Ascending aorta (tissue), 2 donors: ENCODE measurements at regions not wholly inside any gene's neighbourhood (a gene's known extent, or its start where the extent isn't known, plus 50 kb on each side); places are given as distances from the start of the nearest gene placed in this dataset.

Source experiments
- DNase-seq, 2 donors: peaks; one replicate each; pipeline ENCODE4 v3.0.0-alpha.2; 2019; ENCODE audit warnings: low spot score in 2 of 2
- H3K27ac ChIP-seq, 2 donors: fragments of 200-600 bp; sonication (generic); one replicate each; pipeline ENCODE4 v1.5.1; 2016 to 2017; ENCODE audit warnings: mild to moderate bottlenecking in 1 of 2
- H3K27me3 ChIP-seq: fragments of 200-600 bp; sonication (generic); one replicate; pipeline ENCODE4 v1.5.1; 2017
- H3K36me3 ChIP-seq, 2 donors: fragments of 200-600 bp; sonication (generic); one replicate each; pipeline ENCODE4 v1.5.1; 2016
- H3K4me1 ChIP-seq, 2 donors: fragments of 200-600 bp; sonication (generic); one replicate each; pipeline ENCODE4 v1.5.1; 2016 to 2017; ENCODE audit warnings: mild to moderate bottlenecking in 1 of 2
- H3K4me3 ChIP-seq, 2 donors: fragments of 200-600 bp; sonication (generic); one replicate each; pipeline ENCODE4 v1.5.1; 2016 to 2017; ENCODE audit warnings: mild to moderate bottlenecking in 1 of 2
- H3K9me3 ChIP-seq, 2 donors: fragments of 200-600 bp; sonication (generic); one replicate each; pipeline ENCODE4 v1.5.1; 2016
- intact Hi-C: fragments of 100-400 bp; cut with DNase I; formaldehyde crosslinking; loops from one replicate; pipeline ENCODE4 v1.15.1; 2023
- TF ChIP-seq, protein P1 (sequence below), 3 experiments: fragments of 200-600 bp in 2 of 3; fragments of 450-650 bp in 1 of 3; sonication (generic) in 2 of 3; IDR thresholded peaks; one replicate each; pipeline ENCODE4 v1.5.1; 2016 to 2019; ENCODE audit warnings: antibody characterized with exemption in 3 of 3, mild to moderate bottlenecking in 1 of 3, moderate library complexity in 1 of 3

- H3K4me1 ChIP-seq: no peaks in the 10 kb centered on the region
- H3K36me3 ChIP-seq: no peaks in the 10 kb centered on the region
- H3K27me3 ChIP-seq: no peaks in the 10 kb centered on the region
- intact Hi-C loops: no loop called here
- no peak overlapping the region for H3K27ac ChIP-seq
- H3K9me3 ChIP-seq: no peaks in the 10 kb centered on the region
- H3K4me3 ChIP-seq: no peak overlapping the region
- TF ChIP-seq, protein P1, sequence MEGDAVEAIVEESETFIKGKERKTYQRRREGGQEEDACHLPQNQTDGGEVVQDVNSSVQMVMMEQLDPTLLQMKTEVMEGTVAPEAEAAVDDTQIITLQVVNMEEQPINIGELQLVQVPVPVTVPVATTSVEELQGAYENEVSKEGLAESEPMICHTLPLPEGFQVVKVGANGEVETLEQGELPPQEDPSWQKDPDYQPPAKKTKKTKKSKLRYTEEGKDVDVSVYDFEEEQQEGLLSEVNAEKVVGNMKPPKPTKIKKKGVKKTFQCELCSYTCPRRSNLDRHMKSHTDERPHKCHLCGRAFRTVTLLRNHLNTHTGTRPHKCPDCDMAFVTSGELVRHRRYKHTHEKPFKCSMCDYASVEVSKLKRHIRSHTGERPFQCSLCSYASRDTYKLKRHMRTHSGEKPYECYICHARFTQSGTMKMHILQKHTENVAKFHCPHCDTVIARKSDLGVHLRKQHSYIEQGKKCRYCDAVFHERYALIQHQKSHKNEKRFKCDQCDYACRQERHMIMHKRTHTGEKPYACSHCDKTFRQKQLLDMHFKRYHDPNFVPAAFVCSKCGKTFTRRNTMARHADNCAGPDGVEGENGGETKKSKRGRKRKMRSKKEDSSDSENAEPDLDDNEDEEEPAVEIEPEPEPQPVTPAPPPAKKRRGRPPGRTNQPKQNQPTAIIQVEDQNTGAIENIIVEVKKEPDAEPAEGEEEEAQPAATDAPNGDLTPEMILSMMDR (IDR thresholded peaks at IDR 0.05): no peak
- DNase-seq: no peak
Observed at GRCh38 chr9:13467157-13467556, 187.7 kb upstream of the MPDZ start.

GRCh38 chr9:13461414-13461991 is 182.0 kb upstream of the MPDZ start:
- TF ChIP-seq, protein P1 (IDR thresholded peaks at IDR 0.05): no peak
- no peaks in the 10 kb centered on the region for H3K27me3 ChIP-seq
- no peaks in the 10 kb centered on the region for H3K9me3 ChIP-seq
- intact Hi-C loops: no loop called here
- no peak overlapping the region for H3K4me3 ChIP-seq
- no peak overlapping the region for H3K27ac ChIP-seq
- H3K36me3 ChIP-seq: no peaks in the 10 kb centered on the region
- DNase-seq: no peak
- peaks cover 0 to 3% of the 10 kb centered on the region in 2 donors for H3K4me1 ChIP-seq

- Histone ChIP-seq H3K9me3 (no peaks in the 10 kb centered on the region), H3K27ac (no peak overlapping the region), H3K4me1 (peaks cover 0 to 3% of the 10 kb centered on the region in 2 donors), H3K27me3 (no peaks in the 10 kb centered on the region), H3K36me3 (no peaks in the 10 kb centered on the region), H3K4me3 (no peak overlapping the region)
- intact Hi-C loops: no loop called here
- TF ChIP-seq, protein P1 (IDR thresholded peaks at IDR 0.05): no peak
- DNase-seq: no peak
Observed at GRCh38 chr9:13459071-13459470, 179.6 kb upstream of the MPDZ start.

DNA sequence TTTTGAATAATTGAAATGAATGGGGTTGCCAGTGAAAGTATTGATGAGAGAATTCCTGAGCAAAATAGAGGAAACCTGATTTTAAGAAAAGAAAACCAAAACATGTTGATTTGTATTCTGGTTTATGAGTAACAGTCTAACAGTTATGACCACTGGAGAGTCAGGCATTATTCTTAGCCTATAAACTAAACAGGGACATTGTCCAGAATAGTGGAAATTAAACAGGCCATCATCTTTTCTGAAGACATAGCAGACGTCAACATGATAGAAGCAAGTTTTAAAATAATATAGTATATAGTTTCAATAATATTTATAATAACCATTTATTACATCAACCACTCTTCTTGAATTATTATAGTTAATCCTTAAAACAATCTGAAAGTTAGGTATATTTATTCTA is 178.3 kb upstream of the MPDZ start:
- Histone ChIP-seq H3K9me3 (no peaks in the 10 kb centered on the region), H3K4me3 (no peak overlapping the region), H3K4me1 (peaks cover 0 to 3% of the 10 kb centered on the region in 2 donors), H3K36me3 (no peaks in the 10 kb centered on the region), H3K27ac (no peak overlapping the region), H3K27me3 (no peaks in the 10 kb centered on the region)
- intact Hi-C loops: no loop called here
- TF ChIP-seq, protein P1 (IDR thresholded peaks at IDR 0.05): no peak
- DNase-seq: no peak

- DNase-seq: no peak
- Histone ChIP-seq H3K9me3 (no peaks in the 10 kb centered on the region), H3K4me3 (no peak overlapping the region), H3K36me3 (no peaks in the 10 kb centered on the region), H3K27ac (no peak overlapping the region), H3K27me3 (no peaks in the 10 kb centered on the region), H3K4me1 (peaks cover 0 to 2% of the 10 kb centered on the region in 2 donors)
- intact Hi-C loops: no loop called here
- TF ChIP-seq, protein P1 (IDR thresholded peaks at IDR 0.05): no peak
Observed at GRCh38 chr9:13450723-13451122, 171.2 kb upstream of the MPDZ start.

- H3K36me3 ChIP-seq: no peaks in the 10 kb centered on the region
Observed at GRCh38 chr9:13448482-13448881, 169.0 kb upstream of the MPDZ start.

More at GRCh38 chr9:13448482-13448881, 169.0 kb upstream of the MPDZ start:
- intact Hi-C loops: loop anchor here (5.0 kb wide), 2 partner anchors 114 to 904 kb away; no protein-coding TSS in a partner anchor
- Histone ChIP-seq H3K27ac (no peak overlapping the region), H3K4me3 (no peak overlapping the region), H3K4me1 (peaks cover 0 to 8% of the 10 kb centered on the region in 2 donors), H3K27me3 (no peaks in the 10 kb centered on the region), H3K9me3 (no peaks in the 10 kb centered on the region)
- TF ChIP-seq, protein P1 (IDR thresholded peaks at IDR 0.05): no peak
- no peak for DNase-seq
